CD4-positive, alpha-beta T cell treated with Interleukin-17A for 4 hours (primary cell): ENCODE measurements at regions not wholly inside any gene's neighbourhood (a gene's known extent, or its start where the extent isn't known, plus 50 kb on each side); places are given as distances from the start of the nearest gene placed in this dataset.

Experiments used
- DNase-seq: peaks from one replicate; pipeline ENCODE4 v3.0.0-alpha.2; 2020; ENCODE audit warnings: mixed read lengths

- no peak for DNase-seq
Measured at GRCh38 chr5:144083185-144083584, 87.3 kb downstream of the YIPF5 start.

GRCh38 chr5:144084971-144085370, 85.5 kb downstream of the YIPF5 start:
- DNase-seq: no peak

- DNase-seq: no peak
Measured at GRCh38 chr5:144085381-144085780, 85.1 kb downstream of the YIPF5 start.

- DNase-seq: no peak
Measured at GRCh38 chr5:144086295-144086694, 84.2 kb downstream of the YIPF5 start.

- DNase-seq: no peak
Measured at GRCh38 chr5:144087576-144087975, 82.9 kb downstream of the YIPF5 start.

- DNase-seq: no peak
Measured at GRCh38 chr5:144088206-144089064, 82.0 kb downstream of the YIPF5 start.

- DNase-seq: no peak
Measured at GRCh38 chr5:144089401-144090021, 80.9 kb downstream of the YIPF5 start.

- no peak for DNase-seq
Measured at GRCh38 chr5:144092508-144092907, 78.0 kb downstream of the YIPF5 start.

- no peak for DNase-seq
Measured at GRCh38 chr5:144093400-144093799, 77.1 kb downstream of the YIPF5 start.

- no peak for DNase-seq
Measured at GRCh38 chr5:144093868-144094267, 76.6 kb downstream of the YIPF5 start.

GRCh38 chr5:144100702-144101101, 69.8 kb downstream of the YIPF5 start:
- no peak for DNase-seq

- DNase-seq: no peak
Measured at GRCh38 chr5:144101616-144102015, 68.8 kb downstream of the YIPF5 start.

GRCh38 chr5:144102361-144102760, 68.1 kb downstream of the YIPF5 start:
- DNase-seq: no peak

GRCh38 chr5:144102979-144103378, 67.5 kb downstream of the YIPF5 start:
- DNase-seq: no peak

GRCh38 chr5:144103611-144104485, 66.6 kb downstream of the YIPF5 start:
- no peak for DNase-seq

- no peak for DNase-seq
Measured at GRCh38 chr5:144105371-144105770, 65.1 kb downstream of the YIPF5 start.

- DNase-seq: no peak
Measured at GRCh38 chr5:144108131-144108530, 62.3 kb downstream of the YIPF5 start.
